ENCODE measurements at regions not wholly inside any gene's neighbourhood (a gene's known extent, or its start where the extent isn't known, plus 50 kb on each side); places are given as distances from the start of the nearest gene placed in this dataset.

GRCh38 chr5:66342341-66342880 is 198.3 kb downstream of the SREK1 start:
- TF ChIP-seq REST (IDR thresholded peaks at IDR 0.05) (no peak), RAD21 (IDR thresholded peaks at IDR 0.05) (no peak), CTCF (IDR thresholded peaks at IDR 0.05; ENCODE audit: low read depth, low read length, missing input control) (no peak), NR2F2 (IDR thresholded peaks at IDR 0.05) (no peak), ATF3 (IDR thresholded peaks at IDR 0.05) (no peak), MAX (IDR thresholded peaks at IDR 0.05) (no peak), YY1 (IDR thresholded peaks at IDR 0.05) (no peak), GABPA (IDR thresholded peaks at IDR 0.05 in 1 of 2, conservative IDR thresholded peaks at IDR 0.05 in 1 of 2) (no peak), ZBTB33 (IDR thresholded peaks at IDR 0.05) (no peak), SP1 (IDR thresholded peaks at IDR 0.05) (no peak), EGR1 (IDR thresholded peaks at IDR 0.05; ENCODE audit: low read depth in 2 of 2) (no peak), TAF1 (conservative IDR thresholded peaks at IDR 0.05) (no peak), HNF4A (conservative IDR thresholded peaks at IDR 0.05) (no peak), RXRA (IDR thresholded peaks at IDR 0.05) (no peak)

Data from liver (tissue), 3 donors.